HFF-Myc (cell line): ENCODE measurements at regions not wholly inside any gene's neighbourhood (a gene's known extent, or its start where the extent isn't known, plus 50 kb on each side); places are given as distances from the start of the nearest gene placed in this dataset.

Experiments
- DNase-seq: peaks from one replicate; pipeline ENCODE4 v3.0.0-alpha.2; 2011; ENCODE audit warnings: low read depth; ENCODE audit errors: extremely low read depth
- H3K4me3 ChIP-seq: replicated peaks from 2 replicates; pipeline ENCODE4 v1.5.1; 2011; ENCODE audit warnings: low read depth, mild to moderate bottlenecking, control low read depth, low read length
- TF ChIP-seq, protein P1 (sequence below): IDR thresholded peaks from 2 replicates; pipeline ENCODE4 v1.5.1; 2012; ENCODE audit warnings: mild to moderate bottlenecking, low read depth, low read length, control low read depth; ENCODE audit errors: missing control alignments

DNA sequence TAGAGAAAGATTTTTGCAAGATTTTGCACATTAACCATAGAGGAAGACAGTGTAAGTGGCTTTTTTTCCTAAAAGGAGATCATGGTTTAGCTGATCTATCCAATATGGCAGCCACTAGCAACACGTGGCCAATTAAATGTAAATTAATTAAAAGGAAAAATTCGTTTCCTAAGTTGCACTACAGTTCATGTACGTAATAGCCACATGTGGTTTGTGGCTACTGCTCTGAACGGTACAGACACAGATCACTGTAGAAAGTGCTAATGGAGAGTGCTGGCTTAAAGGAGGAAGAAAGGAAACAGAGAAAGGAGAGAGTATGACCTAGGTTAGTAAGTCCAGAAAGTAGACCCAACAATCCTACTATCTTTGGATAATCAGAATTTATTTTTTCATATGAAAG, 170.8 kb downstream of the SIPA1L2 start:
- TF ChIP-seq, protein P1, sequence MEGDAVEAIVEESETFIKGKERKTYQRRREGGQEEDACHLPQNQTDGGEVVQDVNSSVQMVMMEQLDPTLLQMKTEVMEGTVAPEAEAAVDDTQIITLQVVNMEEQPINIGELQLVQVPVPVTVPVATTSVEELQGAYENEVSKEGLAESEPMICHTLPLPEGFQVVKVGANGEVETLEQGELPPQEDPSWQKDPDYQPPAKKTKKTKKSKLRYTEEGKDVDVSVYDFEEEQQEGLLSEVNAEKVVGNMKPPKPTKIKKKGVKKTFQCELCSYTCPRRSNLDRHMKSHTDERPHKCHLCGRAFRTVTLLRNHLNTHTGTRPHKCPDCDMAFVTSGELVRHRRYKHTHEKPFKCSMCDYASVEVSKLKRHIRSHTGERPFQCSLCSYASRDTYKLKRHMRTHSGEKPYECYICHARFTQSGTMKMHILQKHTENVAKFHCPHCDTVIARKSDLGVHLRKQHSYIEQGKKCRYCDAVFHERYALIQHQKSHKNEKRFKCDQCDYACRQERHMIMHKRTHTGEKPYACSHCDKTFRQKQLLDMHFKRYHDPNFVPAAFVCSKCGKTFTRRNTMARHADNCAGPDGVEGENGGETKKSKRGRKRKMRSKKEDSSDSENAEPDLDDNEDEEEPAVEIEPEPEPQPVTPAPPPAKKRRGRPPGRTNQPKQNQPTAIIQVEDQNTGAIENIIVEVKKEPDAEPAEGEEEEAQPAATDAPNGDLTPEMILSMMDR = no peak
- DNase-seq = no peak
- H3K4me3 ChIP-seq = no peak overlapping the region

DNA sequence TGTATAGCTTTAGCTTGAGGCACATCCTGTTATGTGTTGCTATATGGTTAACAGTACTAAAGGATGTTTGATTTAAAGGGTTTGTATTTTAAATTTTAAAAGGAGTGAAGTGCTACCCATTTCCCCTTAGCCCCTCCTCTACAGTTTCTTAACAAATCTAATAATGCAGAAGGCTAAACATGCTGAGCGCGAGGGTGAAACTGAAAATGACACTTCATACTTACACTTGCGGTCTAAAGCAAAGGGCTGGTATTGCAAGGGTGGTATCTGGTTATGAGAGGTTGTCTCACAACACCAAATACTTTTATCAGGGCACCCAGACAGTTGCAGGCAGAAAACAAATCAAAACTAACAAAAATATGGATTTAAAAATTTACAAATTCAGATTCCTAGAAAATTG, 172.3 kb downstream of the SIPA1L2 start:
- DNase-seq = no peak
- TF ChIP-seq, protein P1 = no peak
- no peak overlapping the region for H3K4me3 ChIP-seq

DNA sequence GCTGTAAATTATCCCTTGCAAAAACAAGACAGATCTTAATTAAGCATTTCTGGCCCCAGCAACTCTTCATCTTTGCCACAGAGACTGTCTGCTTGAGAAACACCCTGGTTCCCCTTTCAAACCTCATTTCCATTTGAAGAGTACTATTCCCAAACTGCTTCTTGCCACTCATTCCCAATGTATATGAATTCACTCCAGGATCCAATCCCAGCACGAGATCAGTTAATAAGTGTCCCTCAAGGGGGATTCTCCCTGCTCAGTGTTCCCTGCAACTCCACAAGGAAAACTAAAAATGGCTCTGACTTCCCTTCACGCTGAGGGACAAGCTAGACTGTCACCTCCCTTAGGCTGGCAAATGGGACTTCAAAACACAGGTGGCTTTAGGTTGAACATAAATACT, 173.2 kb downstream of the SIPA1L2 start:
- TF ChIP-seq, protein P1 = no peak
- no peak for DNase-seq
- no peak overlapping the region for H3K4me3 ChIP-seq

DNA sequence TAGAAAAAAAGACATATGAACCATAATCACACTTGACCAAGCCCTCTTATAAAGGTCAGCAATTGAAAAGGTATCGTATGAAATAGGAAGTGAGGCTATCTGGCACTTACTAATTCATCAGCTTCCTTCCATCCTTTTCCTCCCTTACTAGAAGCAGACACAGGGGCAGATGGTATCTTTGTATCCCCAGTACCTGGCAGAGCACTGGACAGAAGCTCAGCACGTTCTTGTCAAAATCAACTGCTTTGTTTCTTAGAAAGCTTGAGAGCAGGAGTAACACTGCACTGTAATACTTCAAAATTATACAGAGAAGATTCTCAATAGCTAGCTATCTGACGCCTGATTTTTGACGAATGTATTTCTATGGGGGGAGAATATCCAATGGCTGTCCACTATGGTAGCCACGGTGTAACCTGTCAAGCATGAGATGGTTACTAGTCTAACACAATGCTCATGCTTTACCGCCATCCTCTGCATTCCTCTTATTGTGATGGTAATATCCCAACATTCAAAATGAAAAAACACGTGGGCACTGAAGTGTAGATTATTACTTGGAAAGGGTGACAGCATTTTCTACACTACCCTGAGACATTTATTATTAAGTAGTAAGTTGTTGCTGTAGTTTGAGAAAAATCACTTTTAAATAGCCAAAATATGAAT, 175.6 kb downstream of the SIPA1L2 start:
- DNase-seq = no peak
- TF ChIP-seq, protein P1 = no peak
- no peak overlapping the region for H3K4me3 ChIP-seq

DNA sequence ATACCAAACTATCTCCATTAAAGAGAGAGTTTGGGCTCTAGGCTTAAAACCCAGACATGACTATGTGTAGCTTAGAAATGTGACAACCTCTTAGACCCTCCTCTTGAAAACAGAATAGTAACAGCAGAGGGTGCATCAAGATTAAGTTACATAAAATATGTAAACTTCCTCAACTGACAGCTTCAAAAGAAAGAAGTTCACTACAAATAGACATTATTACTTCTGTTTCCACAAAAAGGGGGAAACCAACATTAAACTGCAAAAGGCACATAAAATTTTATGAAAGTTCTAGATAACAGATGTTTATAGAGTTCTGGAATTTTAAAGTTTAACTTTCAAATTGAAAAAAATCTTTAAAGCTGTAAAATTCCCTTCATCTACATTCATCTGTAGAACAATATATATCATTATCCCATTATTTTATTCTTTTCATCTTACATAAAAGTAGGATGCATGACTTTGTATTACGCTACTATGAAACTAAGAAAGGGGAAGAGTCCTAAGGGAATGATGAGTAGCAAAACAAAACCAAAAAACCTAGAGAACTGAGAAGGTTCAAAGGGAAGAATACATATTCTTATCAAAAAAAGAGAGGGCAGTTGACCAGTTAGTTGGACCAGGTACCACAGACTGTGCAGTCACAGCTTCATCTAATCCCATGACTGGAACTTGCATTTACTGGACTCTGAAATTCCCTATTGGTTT, 177.0 kb downstream of the SIPA1L2 start:
- no peak for DNase-seq
- no peak overlapping the region for H3K4me3 ChIP-seq
- TF ChIP-seq, protein P1 = no peak

DNA sequence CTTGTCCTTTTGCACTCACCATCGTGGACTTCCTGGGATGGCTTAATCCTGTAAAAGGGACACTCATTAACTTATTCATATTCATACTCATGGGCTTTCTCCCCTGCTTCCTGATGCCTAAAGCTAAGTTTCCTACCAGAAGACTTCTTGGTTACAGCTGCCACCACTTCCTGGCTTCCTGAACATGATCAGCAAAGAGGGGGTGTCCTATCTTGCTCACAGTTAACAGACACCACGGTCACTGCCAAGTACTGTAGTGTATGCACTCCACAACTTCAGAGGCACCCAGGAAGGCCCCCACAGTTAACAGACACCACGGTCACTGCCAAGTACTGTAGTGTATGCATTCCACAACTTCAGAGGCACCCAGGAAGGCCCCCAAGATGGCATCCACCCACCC, 177.8 kb downstream of the SIPA1L2 start:
- TF ChIP-seq, protein P1 = no peak
- DNase-seq = no peak
- no peak overlapping the region for H3K4me3 ChIP-seq

DNA sequence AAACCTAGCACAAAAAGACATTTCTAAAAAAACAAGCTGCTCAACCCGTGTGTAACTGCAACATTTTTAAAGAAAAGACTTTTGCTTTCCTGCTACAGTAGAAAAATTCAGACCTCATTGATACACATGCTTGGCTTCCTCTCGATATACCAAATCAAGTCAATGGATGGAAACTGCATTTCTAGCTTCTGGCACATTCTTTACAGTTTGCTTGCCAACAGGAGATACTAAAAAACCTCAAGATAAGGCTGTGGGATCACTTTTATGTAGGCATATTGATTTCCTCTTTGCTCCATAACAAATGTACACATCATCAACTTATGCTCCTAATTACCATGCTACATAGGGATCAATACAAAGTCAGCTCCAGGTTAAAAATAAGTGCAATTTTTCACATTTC, 178.4 kb downstream of the SIPA1L2 start:
- H3K4me3 ChIP-seq = no peak overlapping the region
- DNase-seq = no peak
- TF ChIP-seq, protein P1 = no peak
